Medulla oblongata (tissue), 1 donor: ENCODE measurements at regions not wholly inside any gene's neighbourhood (a gene's known extent, or its start where the extent isn't known, plus 50 kb on each side); places are given as distances from the start of the nearest gene placed in this dataset.
A peak's percentile ranks its signal among the peaks of the same experiment; 100 is the strongest.

Source experiments
- DNase-seq: peaks from one replicate; pipeline ENCODE4 v3.0.0-alpha.2; 2015; ENCODE audit errors: extremely low spot score

DNA sequence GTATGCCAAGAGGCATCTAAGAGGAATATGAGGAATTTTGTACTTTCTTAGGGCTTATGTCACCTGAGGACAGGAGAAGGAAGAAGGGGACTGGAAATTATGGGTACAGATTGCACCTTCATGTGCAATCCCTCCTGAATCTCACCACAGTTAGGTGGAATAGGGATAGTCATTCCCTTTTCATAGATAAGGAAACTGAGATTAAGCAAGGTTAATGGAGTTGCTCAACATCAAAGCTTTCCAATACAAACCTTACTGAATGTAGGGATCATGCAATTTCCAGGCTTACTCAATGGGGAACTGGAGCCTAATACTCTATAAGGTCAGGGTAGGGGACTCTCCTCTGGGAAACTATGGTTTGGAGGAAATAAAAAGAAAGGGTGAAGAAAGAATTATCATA, 133.0 kb downstream of the C11orf87 start:
- DNase-seq, result no peak

- no peak for DNase-seq
Observed at GRCh38 chr11:109564241-109564640, 142.3 kb downstream of the C11orf87 start.

GRCh38 chr11:109582470-109582869, 160.5 kb downstream of the C11orf87 start:
- no peak for DNase-seq

- no peak for DNase-seq
Observed at GRCh38 chr11:109584001-109584972, 162.3 kb downstream of the C11orf87 start.

DNA sequence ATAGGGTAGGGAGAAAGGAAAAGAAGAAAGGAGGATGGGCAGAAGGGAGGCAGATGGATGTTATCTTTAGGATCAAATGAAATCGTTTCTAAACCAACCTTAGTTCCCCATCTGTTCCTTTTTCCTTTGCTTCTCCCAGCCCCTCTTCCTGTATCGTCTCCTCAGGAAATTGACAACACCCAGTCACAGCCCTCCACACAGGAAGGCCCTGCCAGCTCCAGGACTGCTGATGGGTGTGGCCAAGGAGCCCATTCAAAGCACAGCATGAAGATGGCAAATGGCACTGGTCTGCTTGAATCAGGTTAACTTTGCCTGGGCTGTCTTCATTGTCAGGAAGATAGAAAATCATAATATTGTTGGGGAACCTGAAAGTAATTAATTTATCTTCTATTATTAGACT, 164.8 kb downstream of the C11orf87 start:
- no peak for DNase-seq

- no peak for DNase-seq
Observed at GRCh38 chr11:109590782-109591181, 168.8 kb downstream of the C11orf87 start.

- no peak for DNase-seq
Observed at GRCh38 chr11:109597336-109597735, 175.3 kb downstream of the C11orf87 start.

DNA sequence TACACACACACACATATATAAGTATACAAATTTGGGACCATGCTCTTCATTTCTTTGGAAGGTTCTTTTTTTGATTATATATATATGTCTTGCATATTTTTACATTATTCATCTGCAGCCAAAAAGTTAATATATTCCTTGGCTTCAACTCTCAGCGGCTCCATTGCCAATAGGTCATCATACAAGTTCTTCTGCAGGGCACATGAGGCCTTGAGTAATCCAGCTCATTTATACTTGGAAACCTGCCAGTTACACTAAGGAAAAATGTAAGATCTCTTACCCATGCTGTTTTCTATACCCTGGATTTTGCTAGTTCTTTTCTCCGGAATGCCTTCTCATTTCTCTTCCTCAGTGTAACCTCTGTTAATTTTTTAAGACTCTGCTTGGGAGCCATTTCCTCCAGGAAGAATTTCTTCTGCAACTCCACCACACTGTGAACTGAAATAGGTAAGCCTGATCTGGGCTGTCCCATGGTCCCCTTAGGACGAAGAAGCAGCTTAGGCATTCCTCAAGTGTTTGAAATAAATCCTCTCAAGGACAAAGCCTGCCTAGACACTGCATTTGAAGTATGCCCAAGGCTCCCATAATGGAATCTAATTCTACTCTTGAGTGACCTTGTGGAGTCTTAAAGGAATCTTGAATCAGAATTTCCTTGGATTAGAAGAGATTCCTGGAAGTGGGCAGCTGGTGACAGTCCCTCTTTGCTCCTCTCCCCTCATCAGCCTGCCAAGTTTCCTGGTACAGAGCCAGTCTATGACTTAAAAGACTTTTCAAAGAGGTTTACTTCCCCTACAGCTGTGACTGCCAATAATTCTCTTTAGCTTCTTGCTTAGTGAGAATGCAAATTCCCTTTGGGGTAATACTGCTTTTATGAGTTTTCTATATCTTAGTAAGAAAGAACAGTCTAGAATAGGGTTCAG, 182.8 kb downstream of the C11orf87 start:
- peak; percentile 34 for DNase-seq

DNA sequence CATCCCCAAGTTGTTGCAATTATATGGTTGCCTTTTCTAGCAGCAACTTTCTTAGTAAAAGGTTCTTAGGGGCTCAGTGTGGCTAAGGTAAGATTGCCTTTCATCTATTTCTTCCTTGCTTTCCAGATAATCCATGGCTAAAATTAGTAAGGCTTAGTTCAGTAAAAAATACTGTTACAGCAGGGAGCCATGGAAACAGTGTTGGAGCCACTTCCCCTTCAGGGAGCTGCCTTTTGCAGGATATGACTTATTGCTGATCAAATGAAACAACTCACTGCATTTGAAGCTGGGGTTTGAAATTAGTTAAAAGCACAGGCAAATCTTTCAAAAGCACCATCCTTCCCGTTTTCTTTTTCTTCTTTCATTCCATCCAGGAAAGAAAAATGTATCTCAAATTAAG, 184.3 kb downstream of the C11orf87 start:
- DNase-seq, result no peak

- no peak for DNase-seq
Observed at GRCh38 chr11:109609454-109610185, 187.6 kb downstream of the C11orf87 start.

- no peak for DNase-seq
Observed at GRCh38 chr11:109612496-109612895, 190.5 kb downstream of the C11orf87 start.

DNA sequence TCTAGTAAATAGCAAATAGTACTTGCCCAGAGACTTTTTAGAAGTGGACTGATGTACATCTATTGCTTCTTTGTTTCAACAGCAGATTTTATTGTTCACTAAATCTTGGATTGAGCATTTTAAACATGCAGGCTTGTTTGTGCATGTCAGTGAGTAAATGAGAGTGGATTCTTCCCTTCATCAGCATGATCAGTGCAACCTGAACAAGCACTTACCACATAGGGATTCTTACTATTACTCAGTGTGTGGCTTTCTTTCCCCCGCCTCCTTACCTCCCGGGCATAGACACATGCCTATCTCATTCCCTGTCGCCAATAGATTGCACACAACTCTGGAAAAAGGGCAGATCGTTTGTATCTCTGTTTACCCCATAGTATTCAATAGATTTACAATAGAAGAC, 197.5 kb downstream of the C11orf87 start:
- DNase-seq, result no peak

GRCh38 chr11:109629734-109630133, 207.7 kb downstream of the C11orf87 start:
- no peak for DNase-seq

DNA sequence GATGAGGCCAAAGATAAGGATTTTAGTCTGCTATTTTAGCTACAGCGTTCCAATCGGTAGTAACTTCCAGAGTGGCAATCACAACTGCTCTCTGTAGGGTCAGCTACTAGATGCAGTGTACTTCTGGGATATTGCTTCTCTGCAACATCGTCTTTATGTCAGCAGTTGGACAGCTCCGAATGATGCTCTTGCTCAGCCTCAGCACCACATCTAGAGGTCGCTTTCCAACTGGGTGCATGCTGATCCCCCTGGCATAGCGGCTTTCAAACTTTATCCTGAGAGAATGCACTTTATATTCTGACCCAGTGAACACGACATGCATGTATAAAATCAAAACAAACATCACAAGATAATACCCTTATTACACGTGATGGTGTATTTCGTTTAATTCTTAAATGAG, 219.6 kb downstream of the C11orf87 start:
- DNase-seq, result no peak

DNA sequence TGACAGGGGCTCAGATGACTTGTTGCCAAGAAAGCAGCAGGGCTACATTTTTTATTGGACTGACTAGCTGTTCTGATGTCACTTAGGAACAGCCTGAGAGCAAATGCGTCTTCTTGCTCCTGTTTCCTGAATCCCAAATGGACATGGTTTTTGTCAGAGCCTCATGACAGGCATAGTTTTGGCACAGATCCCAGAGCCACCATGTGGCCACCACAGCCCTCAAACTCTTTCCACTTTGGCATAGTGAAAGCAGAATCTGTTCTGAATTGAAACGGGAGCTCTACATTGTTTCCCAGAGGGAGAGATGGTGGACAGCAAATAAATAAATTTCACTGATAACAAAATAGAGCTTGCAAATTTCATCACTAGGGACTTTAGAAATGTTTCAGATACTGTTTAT, 222.2 kb downstream of the C11orf87 start:
- DNase-seq, result peak; percentile 93

- no peak for DNase-seq
Observed at GRCh38 chr11:109648804-109649203, 226.8 kb downstream of the C11orf87 start.

DNA sequence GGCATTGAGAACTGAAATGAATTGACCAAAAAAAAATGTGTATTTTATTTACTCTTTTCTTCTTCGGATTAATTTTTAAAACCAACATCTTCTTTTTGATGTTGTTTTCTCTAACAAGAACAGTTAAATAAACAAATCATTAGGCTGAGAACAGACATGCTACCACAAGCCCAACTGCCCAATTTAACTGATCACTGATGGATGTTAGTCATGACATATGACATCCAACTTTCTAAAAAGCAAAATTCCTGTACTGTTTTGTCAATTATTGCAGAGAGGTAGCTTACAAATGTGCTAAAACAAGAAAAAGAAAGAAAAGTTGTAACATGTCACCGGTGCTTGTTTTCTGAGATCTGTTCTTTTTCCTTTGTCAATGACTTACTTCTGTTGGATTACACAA, 232.1 kb downstream of the C11orf87 start:
- DNase-seq, result no peak

DNA sequence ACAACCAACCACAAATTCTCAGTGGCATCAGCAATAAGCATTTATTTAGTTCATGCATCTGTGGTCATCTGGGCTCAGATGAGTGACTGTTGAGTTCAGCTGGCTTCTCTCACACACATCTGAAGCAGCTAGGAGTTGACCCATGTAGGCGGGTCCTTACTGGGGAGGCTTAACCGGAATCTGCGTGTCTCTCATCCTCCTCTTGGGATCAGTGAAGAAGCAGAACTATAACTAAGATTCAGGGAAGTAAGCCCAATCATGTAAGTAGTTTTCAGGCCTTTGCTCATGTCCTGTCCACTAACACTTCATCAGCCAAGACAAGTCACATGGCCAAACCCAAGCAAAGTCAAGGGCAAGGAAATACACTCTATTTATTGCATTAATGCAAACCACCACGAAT, 236.2 kb downstream of the C11orf87 start:
- DNase-seq, result no peak

- no peak for DNase-seq
Observed at GRCh38 chr11:109667719-109668118, 245.7 kb downstream of the C11orf87 start.

GRCh38 chr11:109668973-109669634, 247.1 kb downstream of the C11orf87 start:
- DNase-seq, result no peak

GRCh38 chr11:109677231-109677630, 255.2 kb downstream of the C11orf87 start:
- DNase-seq, result no peak
